GM12878 (cell line): ENCODE measurements at regions not wholly inside any gene's neighbourhood (a gene's known extent, or its start where the extent isn't known, plus 50 kb on each side); places are given as distances from the start of the nearest gene placed in this dataset.

Experiments used
- ATAC-seq: fragments of 200-7000 bp; cut with Tn5 transposase; 3 replicates; pipeline ENCODE4 v1.9.1; 2020; ENCODE audit warnings: mild to moderate bottlenecking, moderate library complexity
- BruUV-seq: library from RNA; stranded (reverse); fragments of 400-500 nt; replicated peaks from 2 replicates; lab custom pipeline; 2021; lab: Mats Ljungman, UMichigan
- CTCF ChIA-PET: fragments of 300-600 bp; sonication (Branson Sonifier 250); formaldehyde crosslinking; extraction: SDS; loops from one replicate; lab custom pipeline; 2021; ENCODE audit warnings: inconsistent platforms; lab: Yijun Ruan, JAX
- POLR2A ChIA-PET: fragments of 350-600 bp; formaldehyde crosslinking; extraction: SDS; loops from one replicate; lab custom pipeline; 2021; ENCODE audit warnings: inconsistent platforms; lab: Charles Lee
- RAD21 ChIA-PET: fragments of 300-600 bp; sonication (Branson Sonifier 250); formaldehyde crosslinking; loops from one replicate; lab custom pipeline; 2023; ENCODE audit warnings: antibody characterized with exemption; ENCODE audit not compliant: unreplicated experiment; lab: Charles Lee
- SMC1A ChIA-PET: fragments of 300-600 bp; sonication (Branson Sonifier 250); formaldehyde crosslinking; loops from one replicate; lab custom pipeline; 2023; ENCODE audit not compliant: unreplicated experiment, uncharacterized antibody; lab: Charles Lee
- DNase-seq: peaks from one replicate; pipeline ENCODE4 v3.0.0-alpha.2; 2011; ENCODE audit warnings: low read depth, low spot score
- FAIRE-seq: peaks from 3 replicates; lab custom pipeline; 2011; peaks lifted over from hg19 to GRCh38; lab: Jason Lieb, UNC
- H2AFZ ChIP-seq: 2 replicates; pipeline ENCODE4 v1.6.0; 2011; ENCODE audit warnings: low read depth, low read length, control low read depth; ENCODE audit not compliant: control insufficient read depth
- H3K27ac ChIP-seq: 2 replicates; pipeline ENCODE4 v1.5.1; 2011; ENCODE audit warnings: control low read depth; ENCODE audit not compliant: control insufficient read depth, insufficient read depth
- H3K27me3 ChIP-seq, 2 experiments: replicated peaks in 1 of 2; 2 replicates each; pipeline versions ENCODE4 v1.6.0 to v1.6.1; 2011; ENCODE audit warnings: low read length in 1 of 2; ENCODE audit not compliant: control insufficient read depth in 2 of 2, insufficient read depth in 2 of 2
- H3K36me3 ChIP-seq, 2 experiments: 2 replicates each; pipeline ENCODE4 v1.5.1; 2011; ENCODE audit warnings: low read length in 1 of 2; ENCODE audit not compliant: control insufficient read depth in 2 of 2, insufficient read depth in 2 of 2
- H3K4me1 ChIP-seq: 2 replicates; pipeline ENCODE4 v1.6.1; 2011; ENCODE audit warnings: mild to moderate bottlenecking, low read length, moderate library complexity, mixed read lengths; ENCODE audit not compliant: control insufficient read depth, insufficient read depth
- H3K4me2 ChIP-seq: 2 replicates; pipeline ENCODE4 v1.6.0; 2011; ENCODE audit warnings: control low read depth; ENCODE audit not compliant: control insufficient read depth, insufficient read depth
- H3K4me3 ChIP-seq: fragments of 200-600 bp; sonication (generic); 2 replicates; pipeline ENCODE4 v1.5.1; 2016
- H3K79me2 ChIP-seq: 2 replicates; pipeline ENCODE4 v1.6.0; 2011; ENCODE audit warnings: low read length; ENCODE audit not compliant: control insufficient read depth, insufficient read depth
- H3K9ac ChIP-seq: 2 replicates; pipeline ENCODE4 v1.8.0; 2011; ENCODE audit warnings: low read length, control low read depth, mixed read lengths; ENCODE audit not compliant: control insufficient read depth, insufficient read depth
- H3K9me3 ChIP-seq: replicated peaks from 3 replicates; pipeline ENCODE4 v1.5.1; 2011; ENCODE audit warnings: mild to moderate bottlenecking, low read length; ENCODE audit not compliant: control insufficient read depth, insufficient read depth
- H4K20me1 ChIP-seq: 2 replicates; pipeline ENCODE4 v1.6.0; 2011; ENCODE audit not compliant: control insufficient read depth, insufficient read depth
- BACH1 ChIP-seq: fragments of 450-650 bp; IDR thresholded peaks from 2 replicates; pipeline ENCODE4 v1.6.1; 2017; ENCODE audit warnings: mild to moderate bottlenecking, borderline replicate concordance
- DPF2 ChIP-seq: fragments of 450-650 bp; IDR thresholded peaks from 2 replicates; pipeline ENCODE4 v1.6.1; 2017; ENCODE audit warnings: mild to moderate bottlenecking
- HSF1 ChIP-seq: fragments of 150-350 bp; IDR thresholded peaks from 2 replicates; pipeline ENCODE4 v1.6.1; 2014; ENCODE audit warnings: mild to moderate bottlenecking, low read depth, low read length
- NR2C1 ChIP-seq: fragments of 450-650 bp; IDR thresholded peaks from 2 replicates; pipeline ENCODE4 v1.6.1; 2017; ENCODE audit warnings: antibody characterized with exemption, mild to moderate bottlenecking, moderate library complexity
- PAX5 ChIP-seq: IDR thresholded peaks from 2 replicates; pipeline ENCODE4 v1.6.1; 2011; ENCODE audit warnings: low read depth, low read length, borderline replicate concordance
- RELB ChIP-seq: fragments of 450-650 bp; IDR thresholded peaks from 2 replicates; pipeline ENCODE4 v1.6.1; 2017; ENCODE audit warnings: low read depth, mild to moderate bottlenecking, moderate library complexity
- TCF7 ChIP-seq: IDR thresholded peaks from 2 replicates; pipeline ENCODE4 v1.6.1; 2014; ENCODE audit warnings: antibody characterized with exemption, borderline replicate concordance
- ZBTB4 ChIP-seq: fragments of 450-650 bp; formaldehyde crosslinking; IDR thresholded peaks from 2 replicates; pipeline ENCODE4 v1.4.0; 2022; ENCODE audit warnings: mild to moderate bottlenecking, moderate library complexity
- ZNF687 ChIP-seq: fragments of 450-650 bp; IDR thresholded peaks from 2 replicates; pipeline ENCODE4 v1.6.1; 2017; ENCODE audit warnings: mild to moderate bottlenecking, moderate library complexity
- ZZZ3 ChIP-seq: IDR thresholded peaks from 2 replicates; pipeline ENCODE4 v1.6.1; 2011; ENCODE audit warnings: low read depth; ENCODE audit not compliant: control insufficient read depth, insufficient read length
- in situ Hi-C: fragments of 300-500 bp; cut with MboI; formaldehyde crosslinking; loops from 9 replicates; pipeline ENCODE4 v1.14.3; 2018; ENCODE audit warnings: mixed read lengths
- intact Hi-C: fragments of 100-400 bp; cut with micrococcal nuclease; formaldehyde crosslinking; loops from one replicate; pipeline ENCODE4 v1.14.2; 2022; ENCODE audit not compliant: unreplicated experiment

GRCh38 chr11:23563591-23563990 is 703.3 kb upstream of the CCDC179 start:
- no peak for DNase-seq
- no TSS peak for BruUV-seq
- ATAC-seq = no peak
- Histone ChIP-seq H3K9ac (no peak overlapping the region), H4K20me1 (no peaks in the 10 kb centered on the region), H2AFZ (no peak overlapping the region), H3K27me3 (no peaks in the 10 kb centered on the region), H3K4me1 (no peaks in the 10 kb centered on the region), H3K4me2 (no peak overlapping the region), H3K9me3 (no peaks in the 10 kb centered on the region), H3K27ac (no peak overlapping the region), H3K79me2 (no peaks in the 10 kb centered on the region), H3K36me3 (no peaks in the 10 kb centered on the region), H3K4me3 (no peak overlapping the region)
- no peak for TF ChIP-seq BACH1
- TF ChIP-seq ZZZ3 = no peak
- TF ChIP-seq RELB = no peak
- TF ChIP-seq PAX5 = no peak
- TF ChIP-seq TCF7 = no peak
- no peak for TF ChIP-seq HSF1
- TF ChIP-seq ZNF687 = no peak
- TF ChIP-seq DPF2 = no peak
- TF ChIP-seq ZBTB4 (CRISPR knock-in tag) = no peak
- no peak for TF ChIP-seq NR2C1
- in situ Hi-C loops (no loop called here), intact Hi-C loops (no loop called here)
- CTCF ChIA-PET = no interaction called here
- SMC1A ChIA-PET = interaction anchor here (0.7 kb wide), 1 partner anchor 816 kb away, joined by 4 read pairs; no protein-coding TSS in a partner anchor
- no peak for FAIRE-seq
- POLR2A ChIA-PET = interaction anchor here (0.7 kb wide), 1 partner anchor 247 kb away, joined by 5 read pairs; no protein-coding TSS in a partner anchor
- RAD21 ChIA-PET = no interaction called here
